GM12801 (cell line): ENCODE measurements at regions not wholly inside any gene's neighbourhood (a gene's known extent, or its start where the extent isn't known, plus 50 kb on each side); places are given as distances from the start of the nearest gene placed in this dataset.

Experiments used
- TF ChIP-seq, protein P1 (sequence below): IDR thresholded peaks from one replicate; pipeline ENCODE4 v1.5.1; 2011; ENCODE audit warnings: control low read depth; ENCODE audit not compliant: insufficient read length; ENCODE audit errors: extremely low read depth

DNA sequence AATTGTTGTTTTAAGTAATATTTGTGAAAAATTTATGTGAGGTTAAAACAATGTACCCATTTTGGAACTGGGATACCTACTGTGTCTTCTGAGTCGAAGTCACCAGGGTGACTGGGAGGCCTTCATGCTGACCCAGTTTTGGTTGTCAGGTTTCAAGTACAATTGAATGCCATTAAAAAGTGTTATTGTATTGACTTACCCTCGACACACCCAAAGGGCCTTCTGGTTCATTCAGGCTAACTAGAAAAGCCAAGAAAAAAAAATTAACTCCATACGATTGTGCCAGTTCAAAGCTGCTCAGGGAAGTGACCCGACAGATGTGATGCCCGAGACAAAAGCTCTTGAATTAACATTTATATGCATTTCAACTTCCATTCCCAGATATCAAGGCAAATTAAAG lies 190.0 kb downstream of the ST6GAL2 start:
- TF ChIP-seq, protein P1, sequence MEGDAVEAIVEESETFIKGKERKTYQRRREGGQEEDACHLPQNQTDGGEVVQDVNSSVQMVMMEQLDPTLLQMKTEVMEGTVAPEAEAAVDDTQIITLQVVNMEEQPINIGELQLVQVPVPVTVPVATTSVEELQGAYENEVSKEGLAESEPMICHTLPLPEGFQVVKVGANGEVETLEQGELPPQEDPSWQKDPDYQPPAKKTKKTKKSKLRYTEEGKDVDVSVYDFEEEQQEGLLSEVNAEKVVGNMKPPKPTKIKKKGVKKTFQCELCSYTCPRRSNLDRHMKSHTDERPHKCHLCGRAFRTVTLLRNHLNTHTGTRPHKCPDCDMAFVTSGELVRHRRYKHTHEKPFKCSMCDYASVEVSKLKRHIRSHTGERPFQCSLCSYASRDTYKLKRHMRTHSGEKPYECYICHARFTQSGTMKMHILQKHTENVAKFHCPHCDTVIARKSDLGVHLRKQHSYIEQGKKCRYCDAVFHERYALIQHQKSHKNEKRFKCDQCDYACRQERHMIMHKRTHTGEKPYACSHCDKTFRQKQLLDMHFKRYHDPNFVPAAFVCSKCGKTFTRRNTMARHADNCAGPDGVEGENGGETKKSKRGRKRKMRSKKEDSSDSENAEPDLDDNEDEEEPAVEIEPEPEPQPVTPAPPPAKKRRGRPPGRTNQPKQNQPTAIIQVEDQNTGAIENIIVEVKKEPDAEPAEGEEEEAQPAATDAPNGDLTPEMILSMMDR = no peak

DNA sequence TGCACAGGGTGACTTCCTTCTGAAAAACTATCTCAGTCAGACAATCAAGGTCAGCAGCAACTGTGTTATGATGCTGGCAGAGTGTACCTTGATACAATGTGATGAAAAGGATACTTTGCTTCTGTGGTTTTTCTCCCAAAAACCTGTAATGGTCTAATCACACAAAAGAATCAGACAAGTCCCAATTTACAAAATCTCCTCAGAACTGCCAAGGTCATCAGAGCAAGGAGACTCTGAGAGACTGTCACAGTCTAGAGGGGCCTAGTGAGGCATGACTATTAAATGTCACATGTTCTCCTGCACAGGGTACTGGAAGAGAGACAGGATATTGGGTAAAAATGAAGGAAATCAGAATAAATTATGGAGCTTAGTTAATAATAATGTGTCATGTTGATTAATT lies 185.4 kb downstream of the ST6GAL2 start:
- TF ChIP-seq, protein P1 = no peak

DNA sequence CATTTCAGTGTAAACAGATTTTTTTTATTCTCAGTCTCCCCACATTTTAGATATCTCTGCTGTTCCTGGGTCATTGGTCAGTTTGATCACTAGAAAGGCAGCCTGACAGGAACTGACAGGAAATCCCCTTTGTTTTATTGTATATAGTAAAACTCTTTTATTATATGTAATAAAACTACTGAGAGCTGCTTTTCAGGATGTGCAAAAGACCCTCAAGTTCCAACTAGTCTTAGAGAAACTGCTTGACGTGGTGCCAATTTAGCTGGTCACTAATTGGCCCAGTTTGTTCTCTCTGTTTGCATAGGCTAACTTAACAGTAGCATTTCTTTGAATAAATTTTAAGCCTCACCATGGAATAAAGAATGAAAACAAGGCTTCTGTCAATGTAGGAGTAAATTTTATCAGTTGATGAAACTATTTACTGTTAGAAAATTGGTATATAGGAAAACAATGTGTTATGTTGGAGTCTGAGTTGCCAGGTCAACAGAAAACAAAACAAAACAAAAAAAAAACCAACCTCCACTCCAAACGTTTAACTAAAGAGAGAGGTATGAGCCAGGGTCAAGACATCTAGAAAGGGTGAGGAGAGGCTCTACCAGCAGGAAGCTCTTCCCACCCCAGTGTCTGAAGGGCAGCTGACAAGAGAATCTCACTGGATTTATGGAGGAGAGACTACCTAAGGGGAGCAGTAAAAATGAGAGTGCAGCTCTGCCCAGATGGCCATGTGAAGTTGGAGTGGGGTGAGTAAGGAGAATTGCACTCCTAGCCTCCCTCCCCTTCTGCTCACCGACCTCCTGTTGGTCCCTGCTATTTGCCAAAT lies 184.6 kb downstream of the ST6GAL2 start:
- TF ChIP-seq, protein P1 = no peak

GRCh38 chr2:106703161-106703560 lies 182.8 kb downstream of the ST6GAL2 start:
- TF ChIP-seq, protein P1 = no peak

DNA sequence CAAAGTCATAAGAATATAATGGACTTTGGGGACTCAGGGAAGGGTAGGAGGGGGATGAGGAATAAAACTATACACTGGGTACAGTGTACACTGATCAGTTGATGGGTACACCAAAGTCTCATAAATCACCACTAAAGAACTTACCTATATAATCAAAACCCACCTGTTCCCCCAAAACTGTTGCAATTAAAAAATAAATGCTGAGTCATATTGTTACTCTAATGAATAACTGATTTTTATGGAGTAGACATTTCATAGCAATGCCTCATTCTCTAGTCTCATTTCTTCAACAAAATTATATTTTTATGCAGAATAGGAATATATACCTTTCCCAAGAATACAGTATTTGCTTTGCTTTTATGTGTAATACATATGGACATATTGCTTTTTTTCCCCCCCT lies 181.2 kb downstream of the ST6GAL2 start:
- TF ChIP-seq, protein P1 = no peak

DNA sequence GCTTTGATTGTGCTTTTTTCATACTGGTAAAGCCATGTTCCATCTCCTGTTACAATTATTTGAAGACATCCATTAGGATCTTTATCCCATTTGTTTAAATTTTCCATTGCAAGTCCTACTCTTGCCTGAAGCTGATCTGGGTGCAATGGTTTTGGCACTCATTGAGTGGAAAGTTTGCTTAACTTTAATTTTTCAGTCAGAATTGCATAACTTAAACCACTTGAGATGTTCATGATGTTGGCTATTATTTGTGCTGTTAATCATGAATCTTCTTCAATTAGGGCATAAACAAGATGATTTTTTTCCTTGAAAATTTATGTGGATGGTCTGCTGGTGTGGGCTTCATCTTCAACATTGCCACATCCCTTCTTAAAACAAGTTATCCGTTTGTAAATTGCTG lies 180.1 kb downstream of the ST6GAL2 start:
- TF ChIP-seq, protein P1 = no peak

GRCh38 chr2:106706283-106706682 lies 179.7 kb downstream of the ST6GAL2 start:
- TF ChIP-seq, protein P1 = no peak
